ENCODE measurements at regions not wholly inside any gene's neighbourhood (a gene's known extent, or its start where the extent isn't known, plus 50 kb on each side); places are given as distances from the start of the nearest gene placed in this dataset.

GRCh38 chr9:126113756-126114408 is 212.7 kb upstream of the MVB12B start:
- ATAC-seq: no peak
- no peak for TF ChIP-seq PPARA (CRISPR knock-in tag; IDR thresholded peaks at IDR 0.05; ENCODE audit: borderline replicate concordance)
- TF ChIP-seq CREB5 (CRISPR knock-in tag; IDR thresholded peaks at IDR 0.05; ENCODE audit: low read depth): no peak
- no peak for TF ChIP-seq ZC3H10 (CRISPR knock-in tag; IDR thresholded peaks at IDR 0.05)
- no peak for TF ChIP-seq OSR1 (CRISPR knock-in tag; IDR thresholded peaks at IDR 0.05)
- TF ChIP-seq GLIS3 (CRISPR knock-in tag; IDR thresholded peaks at IDR 0.05): no peak
- no peak for TF ChIP-seq BACH2 (CRISPR knock-in tag; IDR thresholded peaks at IDR 0.05; ENCODE audit: borderline replicate concordance)
- no peak for TF ChIP-seq POU6F1 (CRISPR knock-in tag; IDR thresholded peaks at IDR 0.05; ENCODE audit: borderline replicate concordance, low read depth)
- no peak for TF ChIP-seq CSRNP3 (CRISPR knock-in tag; IDR thresholded peaks at IDR 0.05)
- TF ChIP-seq PATZ1 (CRISPR knock-in tag; IDR thresholded peaks at IDR 0.05; ENCODE audit: borderline replicate concordance): no peak
- no peak for TF ChIP-seq ZFP30 (CRISPR knock-in tag; IDR thresholded peaks at IDR 0.05)

GRCh38 chr9:126114409-126114760 is 212.2 kb upstream of the MVB12B start:
- ATAC-seq: no peak
- no peak for TF ChIP-seq CSRNP3 (CRISPR knock-in tag; IDR thresholded peaks at IDR 0.05)

GRCh38 chr9:126114850-126115460 is 211.7 kb upstream of the MVB12B start:
- TF ChIP-seq GLIS3 (CRISPR knock-in tag; IDR thresholded peaks at IDR 0.05) (no peak), CSRNP3 (CRISPR knock-in tag; IDR thresholded peaks at IDR 0.05) (no peak), ZFP30 (CRISPR knock-in tag; IDR thresholded peaks at IDR 0.05) (no peak), RARB (CRISPR knock-in tag; IDR thresholded peaks at IDR 0.05) (no peak), TCF4 (CRISPR knock-in tag; IDR thresholded peaks at IDR 0.05; ENCODE audit: borderline replicate concordance) (no peak), TOX (CRISPR knock-in tag; IDR thresholded peaks at IDR 0.05; ENCODE audit: borderline replicate concordance) (no peak), ZFP3 (CRISPR knock-in tag; IDR thresholded peaks at IDR 0.05) (no peak), CSDC2 (CRISPR knock-in tag; IDR thresholded peaks at IDR 0.05) (no peak)
- no peak for ATAC-seq

GRCh38 chr9:126116351-126117157 is 210.1 kb upstream of the MVB12B start:
- ATAC-seq: no peak
- TF ChIP-seq ZNF70 (CRISPR knock-in tag; IDR thresholded peaks at IDR 0.05) (no peak), SNAI2 (CRISPR knock-in tag; IDR thresholded peaks at IDR 0.05) (no peak), BACH2 (CRISPR knock-in tag; IDR thresholded peaks at IDR 0.05; ENCODE audit: borderline replicate concordance) (no peak), CSDC2 (CRISPR knock-in tag; IDR thresholded peaks at IDR 0.05) (no peak), ZFP30 (CRISPR knock-in tag; IDR thresholded peaks at IDR 0.05) (no peak), ZNF565 (CRISPR knock-in tag; conservative IDR thresholded peaks at IDR 0.05; ENCODE audit: low read depth) (no peak), ZC3H10 (CRISPR knock-in tag; IDR thresholded peaks at IDR 0.05) (no peak), ZNF8 (CRISPR knock-in tag; IDR thresholded peaks at IDR 0.05) (no peak), PATZ1 (CRISPR knock-in tag; IDR thresholded peaks at IDR 0.05; ENCODE audit: borderline replicate concordance) (no peak), RARB (CRISPR knock-in tag; IDR thresholded peaks at IDR 0.05) (no peak), GLIS3 (CRISPR knock-in tag; IDR thresholded peaks at IDR 0.05) (no peak), TOX (CRISPR knock-in tag; IDR thresholded peaks at IDR 0.05; ENCODE audit: borderline replicate concordance) (no peak), ISL1 (CRISPR knock-in tag; IDR thresholded peaks at IDR 0.05) (no peak)
